Cardiac muscle cell (in vitro differentiated cells and primary cell): ENCODE measurements at regions not wholly inside any gene's neighbourhood (a gene's known extent, or its start where the extent isn't known, plus 50 kb on each side); places are given as distances from the start of the nearest gene placed in this dataset.
A peak's percentile ranks its signal among the peaks of the same experiment; 100 is the strongest.

Experiments used
- DNase-seq, 2 donors: peaks; one replicate each; pipeline versions ENCODE4 v3.0.0 to v3.0.0-alpha.2; 2010 to 2017; ENCODE audit warnings: low read depth in 1 of 2, low spot score in 1 of 2
- H3K27ac ChIP-seq: fragments of 200-600 bp; sonication (generic); 2 replicates; pipeline ENCODE4 v1.5.1; 2016
- H3K27me3 ChIP-seq: fragments of 200-600 bp; sonication (generic); 2 replicates; pipeline ENCODE4 v1.6.0; 2016; ENCODE audit warnings: control low read depth
- H3K36me3 ChIP-seq: fragments of 200-600 bp; sonication (generic); 2 replicates; pipeline ENCODE4 v1.5.1; 2016; ENCODE audit warnings: control low read depth
- H3K4me1 ChIP-seq: fragments of 200-600 bp; sonication (generic); 2 replicates; pipeline ENCODE4 v1.8.1; 2017; ENCODE audit warnings: low read depth, mild to moderate bottlenecking, mixed run types
- H3K4me3 ChIP-seq: fragments of 200-600 bp; sonication (generic); 2 replicates; pipeline ENCODE4 v1.5.1; 2016; ENCODE audit warnings: mild to moderate bottlenecking
- H3K9me3 ChIP-seq: fragments of 200-600 bp; sonication (generic); 2 replicates; pipeline ENCODE4 v1.5.1; 2017; ENCODE audit warnings: low read depth, mild to moderate bottlenecking, control low read depth
- TF ChIP-seq, protein P1 (sequence below): IDR thresholded peaks from 2 replicates; pipeline ENCODE4 v1.5.1; 2012; ENCODE audit warnings: low read depth, mild to moderate bottlenecking, low read length

DNA sequence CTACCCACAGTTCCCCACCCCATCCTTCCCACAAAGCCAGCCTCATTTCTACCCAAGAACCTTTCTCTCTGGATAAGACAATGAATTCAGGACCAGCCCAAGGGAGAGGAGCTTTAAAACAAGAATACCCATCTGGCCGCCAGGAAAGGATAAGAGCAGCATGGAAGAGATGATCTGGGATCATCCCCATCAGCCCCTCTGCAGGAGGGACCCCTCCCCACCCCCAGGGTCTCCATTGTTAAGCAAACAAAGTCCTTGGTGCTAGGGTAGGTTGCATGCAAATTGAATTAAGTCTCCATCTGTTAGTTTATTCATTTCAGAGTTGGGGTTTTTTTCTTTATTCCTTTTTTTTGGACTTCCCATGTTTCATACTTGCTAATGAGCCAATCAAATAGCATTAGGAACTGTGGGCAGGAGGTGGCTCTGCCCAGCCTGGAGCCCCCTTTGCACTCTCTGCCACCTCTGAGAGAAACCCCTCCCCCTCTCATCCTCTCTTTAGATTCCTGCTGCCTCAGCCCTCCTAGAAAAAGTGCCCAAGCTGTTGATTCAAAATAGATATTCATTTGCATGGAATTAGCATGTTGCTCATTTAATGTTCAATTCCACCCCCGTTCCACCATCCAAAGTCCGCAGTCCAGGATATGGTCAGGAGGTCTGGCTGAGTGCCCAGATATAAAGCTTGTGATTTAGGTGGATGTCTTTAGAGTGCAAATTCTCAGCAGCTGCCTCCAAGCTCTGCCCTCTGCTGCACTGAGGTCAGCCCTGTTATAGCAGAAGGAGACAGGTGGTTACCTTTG is 138.5 kb upstream of the NCAM1 start:
- Histone ChIP-seq H3K9me3 (no peaks in the 10 kb centered on the region), H3K27ac (no peak overlapping the region), H3K27me3 (no peaks in the 10 kb centered on the region), H3K4me3 (no peak overlapping the region), H3K36me3 (no peaks in the 10 kb centered on the region), H3K4me1 (no peaks in the 10 kb centered on the region)
- TF ChIP-seq, protein P1, sequence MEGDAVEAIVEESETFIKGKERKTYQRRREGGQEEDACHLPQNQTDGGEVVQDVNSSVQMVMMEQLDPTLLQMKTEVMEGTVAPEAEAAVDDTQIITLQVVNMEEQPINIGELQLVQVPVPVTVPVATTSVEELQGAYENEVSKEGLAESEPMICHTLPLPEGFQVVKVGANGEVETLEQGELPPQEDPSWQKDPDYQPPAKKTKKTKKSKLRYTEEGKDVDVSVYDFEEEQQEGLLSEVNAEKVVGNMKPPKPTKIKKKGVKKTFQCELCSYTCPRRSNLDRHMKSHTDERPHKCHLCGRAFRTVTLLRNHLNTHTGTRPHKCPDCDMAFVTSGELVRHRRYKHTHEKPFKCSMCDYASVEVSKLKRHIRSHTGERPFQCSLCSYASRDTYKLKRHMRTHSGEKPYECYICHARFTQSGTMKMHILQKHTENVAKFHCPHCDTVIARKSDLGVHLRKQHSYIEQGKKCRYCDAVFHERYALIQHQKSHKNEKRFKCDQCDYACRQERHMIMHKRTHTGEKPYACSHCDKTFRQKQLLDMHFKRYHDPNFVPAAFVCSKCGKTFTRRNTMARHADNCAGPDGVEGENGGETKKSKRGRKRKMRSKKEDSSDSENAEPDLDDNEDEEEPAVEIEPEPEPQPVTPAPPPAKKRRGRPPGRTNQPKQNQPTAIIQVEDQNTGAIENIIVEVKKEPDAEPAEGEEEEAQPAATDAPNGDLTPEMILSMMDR, result no peak
- peak in 1 of 2 donors; percentile 17 for DNase-seq

DNA sequence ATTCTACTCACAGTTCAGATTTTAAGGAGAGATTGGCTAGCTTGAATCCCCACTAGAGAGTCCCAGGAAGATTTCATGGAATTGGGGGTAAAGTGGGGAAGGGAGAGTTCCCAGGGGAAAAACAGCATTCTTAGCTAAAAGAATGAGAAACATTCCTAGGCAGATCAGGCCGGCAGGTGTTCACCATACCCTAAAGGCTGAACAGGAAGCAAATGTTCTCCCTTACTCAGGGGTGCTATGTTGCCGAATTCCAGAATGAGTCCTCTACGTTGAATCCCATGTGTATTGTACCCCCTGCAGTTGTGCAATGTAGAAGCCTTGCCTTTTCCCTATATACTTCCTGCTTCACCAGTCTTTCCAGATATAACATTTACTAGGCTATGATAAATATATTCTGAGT is 135.2 kb upstream of the NCAM1 start:
- no peaks in the 10 kb centered on the region for H3K4me1 ChIP-seq
- no peak overlapping the region for H3K4me3 ChIP-seq
- no peak overlapping the region for H3K27ac ChIP-seq
- TF ChIP-seq, protein P1, result no peak
- DNase-seq, result no peak
- no peaks in the 10 kb centered on the region for H3K27me3 ChIP-seq
- H3K9me3 ChIP-seq, result no peaks in the 10 kb centered on the region
- H3K36me3 ChIP-seq, result no peaks in the 10 kb centered on the region

DNA sequence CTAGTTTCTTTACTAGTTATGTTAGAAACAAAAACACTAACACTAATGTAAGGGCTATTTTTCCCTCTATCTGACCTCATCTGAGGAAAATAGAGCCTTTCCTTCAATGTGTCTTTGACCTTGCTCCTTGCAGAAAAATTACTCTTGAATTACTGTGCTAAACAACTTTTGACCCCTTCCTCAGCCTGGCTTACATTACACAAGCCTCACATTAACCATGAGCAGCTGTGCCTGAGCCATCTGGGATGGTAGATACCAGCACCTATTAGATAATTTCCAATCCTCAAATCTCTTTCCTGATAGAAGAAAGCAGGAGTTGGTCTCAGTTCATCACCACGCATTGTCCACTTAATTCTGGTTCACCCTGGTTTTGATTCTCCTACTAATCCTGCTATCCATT is 134.4 kb upstream of the NCAM1 start:
- Histone ChIP-seq H3K36me3 (no peaks in the 10 kb centered on the region), H3K27me3 (no peaks in the 10 kb centered on the region), H3K4me3 (no peak overlapping the region), H3K9me3 (no peaks in the 10 kb centered on the region), H3K4me1 (no peaks in the 10 kb centered on the region), H3K27ac (no peak overlapping the region)
- no peak for DNase-seq
- TF ChIP-seq, protein P1, result no peak

DNA sequence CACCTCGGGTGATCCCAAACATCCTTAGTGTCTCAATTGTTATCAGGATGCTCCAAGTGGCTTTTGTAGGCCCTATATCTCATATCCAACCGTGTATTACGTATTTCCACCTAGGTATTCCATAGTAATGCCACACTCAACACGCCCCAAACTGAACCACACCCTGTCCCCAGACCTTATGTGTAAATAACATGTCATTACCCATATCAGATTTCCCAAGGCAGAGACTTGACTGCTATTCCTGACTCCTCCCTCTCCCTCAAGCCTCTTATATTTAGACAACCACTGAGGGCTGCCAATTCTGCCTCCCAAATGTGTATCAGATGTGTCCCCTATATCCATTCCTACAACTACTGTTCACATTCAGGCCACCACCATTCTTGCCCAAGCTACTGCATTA is 132.8 kb upstream of the NCAM1 start:
- TF ChIP-seq, protein P1, result no peak
- Histone ChIP-seq H3K27ac (no peak overlapping the region), H3K27me3 (no peaks in the 10 kb centered on the region), H3K4me1 (no peaks in the 10 kb centered on the region), H3K9me3 (no peaks in the 10 kb centered on the region), H3K4me3 (no peak overlapping the region), H3K36me3 (no peaks in the 10 kb centered on the region)
- DNase-seq, result no peak

DNA sequence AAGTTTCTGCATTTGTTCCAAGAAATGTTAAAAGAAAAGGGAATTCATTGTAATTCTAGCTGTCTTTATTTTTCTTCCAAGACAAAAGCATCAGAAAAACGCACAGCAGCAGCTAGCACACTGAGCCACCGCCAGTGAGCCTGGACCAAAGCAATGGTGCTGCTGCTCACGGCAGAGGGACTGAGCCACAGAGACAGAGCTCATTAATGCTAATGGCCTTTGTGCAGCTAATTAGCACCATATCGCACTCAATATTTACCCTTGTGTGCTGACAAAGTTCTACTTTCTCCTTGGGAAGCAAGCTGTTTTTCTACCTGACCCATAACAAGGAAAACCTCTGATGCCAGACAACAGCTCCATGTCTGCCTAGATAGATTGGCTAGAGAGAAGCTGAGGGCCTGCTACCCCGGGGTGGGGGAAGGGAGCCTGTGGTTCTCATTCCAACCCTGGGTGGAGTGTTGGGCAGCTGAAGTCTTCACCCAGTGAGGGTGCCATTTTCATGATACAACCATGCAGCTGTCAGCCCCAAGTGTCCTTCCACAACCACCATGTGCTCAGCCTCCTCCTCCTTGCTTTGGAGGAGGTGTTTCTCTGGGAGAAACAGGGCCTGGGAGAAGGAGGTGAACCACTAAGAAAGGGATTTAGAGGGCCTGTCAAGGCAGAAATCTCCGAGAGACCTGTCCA is 131.1 kb upstream of the NCAM1 start:
- no peak for DNase-seq
- H3K4me3 ChIP-seq, result no peak overlapping the region

More for the DNA sequence above, 131.1 kb upstream of the NCAM1 start:
- H3K4me1 ChIP-seq, result peaks cover 12% of the 10 kb centered on the region
- no peaks in the 10 kb centered on the region for H3K36me3 ChIP-seq
- H3K9me3 ChIP-seq, result no peaks in the 10 kb centered on the region
- H3K27me3 ChIP-seq, result no peaks in the 10 kb centered on the region
- TF ChIP-seq, protein P1, result no peak
- H3K27ac ChIP-seq, result no peak overlapping the region
